ENCODE measurements at regions not wholly inside any gene's neighbourhood (a gene's known extent, or its start where the extent isn't known, plus 50 kb on each side); places are given as distances from the start of the nearest gene placed in this dataset.
"Not testable (repeated sequence)": the region's sequence is repeated elsewhere in the genome, so short reads cannot be mapped to it uniquely, and the experiment has no call there.

GRCh38 chr16:59632276-59632855 lies 898.2 kb upstream of the GOT2 start:
- DNase-seq (ENCODE audit: low read depth): no peak

- not testable (repeated sequence) for DNase-seq (ENCODE audit: low read depth)
These were observed 890.3 kb upstream of the GOT2 start for GRCh38 chr16:59624381-59624780.

- DNase-seq (ENCODE audit: low read depth): no peak
These were observed 880.5 kb upstream of the GOT2 start for GRCh38 chr16:59614466-59615240.

GRCh38 chr16:59612910-59613620 lies 878.9 kb upstream of the GOT2 start:
- DNase-seq (ENCODE audit: low read depth): not testable (repeated sequence)

GRCh38 chr16:59612094-59612493 lies 878.0 kb upstream of the GOT2 start:
- DNase-seq (ENCODE audit: low read depth): no peak

GRCh38 chr16:59611556-59611955 lies 877.4 kb upstream of the GOT2 start:
- no peak for DNase-seq (ENCODE audit: low read depth)

GRCh38 chr16:59605706-59606105 lies 871.6 kb upstream of the GOT2 start:
- DNase-seq (ENCODE audit: low read depth): no peak

GRCh38 chr16:59604354-59604753 lies 870.2 kb upstream of the GOT2 start:
- DNase-seq (ENCODE audit: low read depth): no peak

GRCh38 chr16:59601452-59601851 lies 867.3 kb upstream of the GOT2 start:
- DNase-seq (ENCODE audit: low read depth): no peak

GRCh38 chr16:59597269-59597668 lies 863.2 kb upstream of the GOT2 start:
- DNase-seq (ENCODE audit: low read depth): no peak

GRCh38 chr16:59596693-59597092 lies 862.6 kb upstream of the GOT2 start:
- no peak for DNase-seq (ENCODE audit: low read depth)

- no peak for DNase-seq (ENCODE audit: low read depth)
These were observed 859.1 kb upstream of the GOT2 start for GRCh38 chr16:59593194-59593661.

- DNase-seq (ENCODE audit: low read depth): no peak
These were observed 857.4 kb upstream of the GOT2 start for GRCh38 chr16:59591480-59591879.

- DNase-seq (ENCODE audit: low read depth): no peak
These were observed 856.7 kb upstream of the GOT2 start for GRCh38 chr16:59590845-59591244.

- no peak for DNase-seq (ENCODE audit: low read depth)
These were observed 852.2 kb upstream of the GOT2 start for GRCh38 chr16:59586331-59586730.

GRCh38 chr16:59574296-59574695 lies 840.2 kb upstream of the GOT2 start:
- DNase-seq (ENCODE audit: low read depth): no peak

- DNase-seq (ENCODE audit: low read depth): no peak
These were observed 839.6 kb upstream of the GOT2 start for GRCh38 chr16:59573528-59574271.

GRCh38 chr16:59567496-59567895 lies 833.4 kb upstream of the GOT2 start:
- DNase-seq (ENCODE audit: low read depth): no peak

GRCh38 chr16:59566446-59566845 lies 832.3 kb upstream of the GOT2 start:
- DNase-seq (ENCODE audit: low read depth): no peak

GRCh38 chr16:59558679-59559078 lies 824.6 kb upstream of the GOT2 start:
- no peak for DNase-seq (ENCODE audit: low read depth)

- no peak for DNase-seq (ENCODE audit: low read depth)
These were observed 818.0 kb upstream of the GOT2 start for GRCh38 chr16:59552164-59552563.

GRCh38 chr16:59545721-59546120 lies 811.6 kb upstream of the GOT2 start:
- no peak for DNase-seq (ENCODE audit: low read depth)

Data from activated T-cell treated with anti-CD3 and anti-CD28 coated beads for 48 hours (primary cell).